Testis (tissue), 2 donors: ENCODE measurements at regions not wholly inside any gene's neighbourhood (a gene's known extent, or its start where the extent isn't known, plus 50 kb on each side); places are given as distances from the start of the nearest gene placed in this dataset.

Experiments
- POLR2A ChIP-seq: fragments of 450-650 bp; IDR thresholded peaks from one replicate; pipeline ENCODE4 v1.6.1; 2017; ENCODE audit warnings: antibody characterized with exemption, mild to moderate bottlenecking, moderate library complexity
- TF ChIP-seq, protein P1 (sequence below), 3 experiments: fragments of 450-650 bp in 2 of 3; fragments of 200-600 bp in 1 of 3; sonication (generic) in 1 of 3; IDR thresholded peaks; one replicate each; pipeline ENCODE4 v1.5.1; 2016 to 2019; ENCODE audit warnings: antibody characterized with exemption in 3 of 3, mild to moderate bottlenecking in 2 of 3, moderate library complexity in 1 of 3

DNA sequence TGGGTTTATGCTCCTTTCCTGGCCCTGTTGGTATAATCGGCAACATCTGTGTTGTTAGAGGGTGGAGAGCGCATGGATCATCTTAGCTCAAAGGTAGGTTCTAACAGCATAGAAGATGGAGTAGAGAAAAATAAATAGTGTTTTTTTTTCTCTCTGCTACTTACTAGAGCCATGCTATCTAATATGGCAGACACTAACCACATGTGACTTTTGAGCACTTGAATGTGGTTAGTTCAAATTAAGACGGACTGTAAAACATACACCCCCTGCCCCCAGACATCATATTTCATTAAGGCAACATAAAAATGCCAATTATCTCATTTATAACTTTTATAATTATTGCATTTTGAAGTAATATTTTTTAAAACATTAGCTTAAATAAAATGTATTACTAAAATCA lies 525.1 kb downstream of the KIF20B start:
- TF ChIP-seq, protein P1, sequence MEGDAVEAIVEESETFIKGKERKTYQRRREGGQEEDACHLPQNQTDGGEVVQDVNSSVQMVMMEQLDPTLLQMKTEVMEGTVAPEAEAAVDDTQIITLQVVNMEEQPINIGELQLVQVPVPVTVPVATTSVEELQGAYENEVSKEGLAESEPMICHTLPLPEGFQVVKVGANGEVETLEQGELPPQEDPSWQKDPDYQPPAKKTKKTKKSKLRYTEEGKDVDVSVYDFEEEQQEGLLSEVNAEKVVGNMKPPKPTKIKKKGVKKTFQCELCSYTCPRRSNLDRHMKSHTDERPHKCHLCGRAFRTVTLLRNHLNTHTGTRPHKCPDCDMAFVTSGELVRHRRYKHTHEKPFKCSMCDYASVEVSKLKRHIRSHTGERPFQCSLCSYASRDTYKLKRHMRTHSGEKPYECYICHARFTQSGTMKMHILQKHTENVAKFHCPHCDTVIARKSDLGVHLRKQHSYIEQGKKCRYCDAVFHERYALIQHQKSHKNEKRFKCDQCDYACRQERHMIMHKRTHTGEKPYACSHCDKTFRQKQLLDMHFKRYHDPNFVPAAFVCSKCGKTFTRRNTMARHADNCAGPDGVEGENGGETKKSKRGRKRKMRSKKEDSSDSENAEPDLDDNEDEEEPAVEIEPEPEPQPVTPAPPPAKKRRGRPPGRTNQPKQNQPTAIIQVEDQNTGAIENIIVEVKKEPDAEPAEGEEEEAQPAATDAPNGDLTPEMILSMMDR (IDR thresholded peaks at IDR 0.05), result no peak
- TF ChIP-seq POLR2A, result no peak
